Calu3 (cell line): ENCODE measurements at regions not wholly inside any gene's neighbourhood (a gene's known extent, or its start where the extent isn't known, plus 50 kb on each side); places are given as distances from the start of the nearest gene placed in this dataset.

Source experiments
- BruUV-seq: library from RNA; stranded (reverse); fragments of 400-500 nt; replicated peaks from 2 replicates; lab custom pipeline; 2021; lab: Mats Ljungman, UMichigan
- CTCF ChIA-PET: fragments of 300-600 bp; sonication (Branson Sonifier 250); formaldehyde crosslinking; loops from one replicate; lab custom pipeline; 2022; ENCODE audit warnings: antibody characterized with exemption; lab: Charles Lee
- DNase-seq: peaks from one replicate; pipeline ENCODE4 v3.0.0; 2022
- H3K27ac Mint-ChIP-seq: one replicate; pipeline ENCODE4 v1.8.0; 2022; ENCODE audit warnings: mixed read lengths; ENCODE audit not compliant: unreplicated experiment
- H3K27me3 Mint-ChIP-seq: one replicate; pipeline ENCODE4 v1.8.0; 2022; ENCODE audit warnings: mixed read lengths; ENCODE audit not compliant: unreplicated experiment
- H3K36me3 Mint-ChIP-seq: one replicate; pipeline ENCODE4 v1.8.0; 2022; ENCODE audit warnings: mild to moderate bottlenecking, moderate library complexity, mixed read lengths; ENCODE audit not compliant: insufficient read depth, unreplicated experiment
- H3K4me1 Mint-ChIP-seq: one replicate; pipeline ENCODE4 v1.8.0; 2022; ENCODE audit warnings: mild to moderate bottlenecking, low read depth, mixed read lengths; ENCODE audit not compliant: unreplicated experiment
- H3K4me3 Mint-ChIP-seq: one replicate; pipeline ENCODE4 v1.8.0; 2022; ENCODE audit warnings: mild to moderate bottlenecking, low read depth, moderate library complexity, mixed read lengths; ENCODE audit not compliant: unreplicated experiment
- H3K9me3 Mint-ChIP-seq: one replicate; pipeline ENCODE4 v1.8.0; 2022; ENCODE audit warnings: low read depth, mixed read lengths; ENCODE audit not compliant: unreplicated experiment
- CTCF ChIP-seq: fragments of 200-600 bp; IDR thresholded peaks from one replicate; pipeline ENCODE4 v1.8.0; 2022; ENCODE audit warnings: antibody characterized with exemption; ENCODE audit not compliant: unreplicated experiment
- intact Hi-C: fragments of 100-400 bp; cut with micrococcal nuclease; formaldehyde crosslinking; loops from one replicate; pipeline ENCODE4 v1.10.0; 2022; ENCODE audit not compliant: unreplicated experiment

- H3K36me3 Mint-ChIP-seq = no peaks in the 10 kb centered on the region
- TF ChIP-seq CTCF = no peak
- H3K4me1 Mint-ChIP-seq = peaks cover 21% of the 10 kb centered on the region
- intact Hi-C loops = no loop called here
- H3K4me3 Mint-ChIP-seq = no peak overlapping the region
- H3K27ac Mint-ChIP-seq = peak overlapping the region; percentile 89
- no peaks in the 10 kb centered on the region for H3K27me3 Mint-ChIP-seq
- H3K9me3 Mint-ChIP-seq = no peaks in the 10 kb centered on the region
- BruUV-seq = no TSS peak
- CTCF ChIA-PET = interaction anchor here (0.8 kb wide), 1 partner anchor 1238 kb away, joined by 3 read pairs; no protein-coding TSS in a partner anchor
- DNase-seq = no peak
Measured at GRCh38 chr2:65727816-65728215, 295.4 kb upstream of the SPRED2 start.

DNA sequence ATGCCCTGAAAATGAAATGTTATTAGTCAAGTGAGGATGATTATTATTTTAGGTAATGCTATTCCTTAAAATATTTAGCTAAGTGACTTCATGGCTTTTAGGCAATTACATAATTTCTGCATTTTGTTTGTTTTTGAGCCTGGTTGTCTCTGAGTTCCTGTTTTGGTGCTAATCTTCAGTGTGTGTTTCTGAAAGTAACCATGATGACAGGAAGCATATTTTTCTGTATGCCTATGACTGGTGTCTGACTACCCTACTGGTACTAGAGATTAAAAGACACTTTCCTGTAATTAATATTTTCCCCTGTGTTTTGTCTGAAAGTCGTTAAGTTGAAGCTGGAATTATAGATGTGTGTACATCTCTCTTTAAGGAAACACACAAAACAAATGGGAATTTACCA is 295.0 kb upstream of the SPRED2 start:
- TF ChIP-seq CTCF = no peak
- H3K4me3 Mint-ChIP-seq = no peak overlapping the region
- no peaks in the 10 kb centered on the region for H3K9me3 Mint-ChIP-seq
- no peak overlapping the region for H3K27ac Mint-ChIP-seq
- H3K27me3 Mint-ChIP-seq = no peaks in the 10 kb centered on the region
- CTCF ChIA-PET = no interaction called here
- BruUV-seq = no TSS peak
- peaks cover 21% of the 10 kb centered on the region for H3K4me1 Mint-ChIP-seq
- DNase-seq = no peak
- no peaks in the 10 kb centered on the region for H3K36me3 Mint-ChIP-seq
- intact Hi-C loops = no loop called here

DNA sequence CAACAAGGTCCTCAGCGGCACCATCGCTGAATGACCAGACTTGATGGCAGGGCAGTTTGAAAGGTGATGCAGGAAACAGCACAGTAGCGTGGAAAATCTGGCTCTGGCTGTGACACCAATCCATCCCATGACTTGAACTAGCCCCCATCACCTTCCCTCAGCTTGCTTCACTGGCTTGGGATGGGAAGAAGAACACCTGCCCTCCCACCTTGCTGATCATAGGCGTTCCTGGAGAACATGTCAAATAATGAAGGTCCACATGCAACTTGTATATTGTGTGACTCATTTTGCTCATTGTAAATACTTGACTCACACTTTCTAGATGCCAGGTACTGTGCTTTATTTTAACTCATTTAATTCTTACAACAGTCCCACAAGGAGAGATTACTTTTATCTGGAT is 292.4 kb upstream of the SPRED2 start:
- Mint-ChIP-seq H3K4me1 (peaks cover 16% of the 10 kb centered on the region), H3K9me3 (no peaks in the 10 kb centered on the region), H3K4me3 (no peak overlapping the region), H3K36me3 (no peaks in the 10 kb centered on the region), H3K27ac (no peak overlapping the region), H3K27me3 (no peaks in the 10 kb centered on the region)
- DNase-seq = peak; percentile 5
- TF ChIP-seq CTCF = no peak
- intact Hi-C loops = no loop called here
- CTCF ChIA-PET = no interaction called here
- no TSS peak for BruUV-seq

- Mint-ChIP-seq H3K9me3 (no peaks in the 10 kb centered on the region), H3K27me3 (no peaks in the 10 kb centered on the region), H3K36me3 (no peaks in the 10 kb centered on the region), H3K27ac (no peak overlapping the region), H3K4me1 (peaks cover 12% of the 10 kb centered on the region), H3K4me3 (no peak overlapping the region)
- CTCF ChIA-PET = no interaction called here
- intact Hi-C loops = no loop called here
- no peak for TF ChIP-seq CTCF
- BruUV-seq = no TSS peak
- no peak for DNase-seq
Measured at GRCh38 chr2:65724336-65724735, 291.9 kb upstream of the SPRED2 start.
